ENCODE measurements at regions not wholly inside any gene's neighbourhood (a gene's known extent, or its start where the extent isn't known, plus 50 kb on each side); places are given as distances from the start of the nearest gene placed in this dataset.
"Not testable (repeated sequence)": the region's sequence is repeated elsewhere in the genome, so short reads cannot be mapped to it uniquely, and the experiment has no call there.

DNA sequence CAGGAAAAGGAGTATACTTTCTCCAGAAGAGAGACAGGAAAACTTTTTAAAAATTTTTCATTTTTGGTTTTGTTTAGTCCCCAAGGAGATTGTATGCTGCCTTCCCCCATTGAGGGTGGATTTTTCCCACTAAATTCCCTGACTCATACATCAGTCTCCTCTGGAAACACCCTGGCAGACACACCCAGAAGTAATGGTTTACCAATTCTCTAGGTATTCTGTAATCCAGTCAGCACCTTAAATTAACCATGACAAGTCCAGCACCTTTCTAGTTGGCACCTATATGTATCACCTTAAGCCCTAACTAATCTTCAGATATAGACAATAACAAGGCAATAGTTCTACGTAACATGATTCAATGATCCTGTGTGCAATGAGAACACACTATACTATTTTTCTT lies 165.9 kb upstream of the NPAP1 start:
- H3K9me3 ChIP-seq (ENCODE audit: control insufficient read depth, insufficient read depth, low read depth, low read length); ATAC-seq; H3K27me3 ChIP-seq (ENCODE audit: control insufficient read depth, insufficient read depth, low read length); intact Hi-C loops (cut with micrococcal nuclease; ENCODE audit: unreplicated experiment); DNase-seq (ENCODE audit: low read depth, low spot score); CTCF ChIA-PET; H3K36me3 ChIP-seq (ENCODE audit: control insufficient read depth, insufficient read depth, low read length); POLR2A ChIA-PET; BruUV-seq (replicated peaks); in situ Hi-C loops (cut with HindIII; ENCODE audit: low pct_unique_long_range_greater_than_20kb, low sequenced_read_pairs); H3K4me3 ChIP-seq (ENCODE audit: low read depth in 2 of 2, low read length in 2 of 2); H3K27ac ChIP-seq (ENCODE audit: low read length); H3K4me1 ChIP-seq (ENCODE audit: control insufficient read depth, insufficient read depth, low read length): not testable (repeated sequence)

DNA sequence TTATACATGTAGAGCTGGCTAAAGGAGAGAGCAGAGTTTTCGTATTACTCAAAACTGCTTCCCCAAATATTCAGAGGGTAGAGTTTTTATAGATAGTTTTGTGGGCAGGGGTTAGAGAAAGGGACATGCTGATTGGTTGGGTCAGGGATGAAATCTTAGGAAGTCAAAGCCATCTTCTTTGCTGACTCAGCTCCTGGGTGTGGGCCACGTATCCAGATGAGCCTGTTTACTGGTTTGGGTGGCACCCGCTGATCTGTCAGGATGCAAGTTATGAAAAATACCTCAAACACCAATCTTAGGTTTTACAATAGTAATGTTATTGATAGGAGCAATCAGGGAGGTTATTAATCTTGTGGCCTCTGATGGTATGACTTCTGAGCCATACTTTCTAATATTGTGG lies 164.0 kb upstream of the NPAP1 start:
- H3K27ac ChIP-seq (ENCODE audit: low read length); BruUV-seq (replicated peaks); in situ Hi-C loops (cut with HindIII; ENCODE audit: low pct_unique_long_range_greater_than_20kb, low sequenced_read_pairs); H3K36me3 ChIP-seq (ENCODE audit: control insufficient read depth, insufficient read depth, low read length); H3K4me1 ChIP-seq (ENCODE audit: control insufficient read depth, insufficient read depth, low read length); POLR2A ChIA-PET; H3K4me3 ChIP-seq (ENCODE audit: low read depth in 2 of 2, low read length in 2 of 2); H3K9me3 ChIP-seq (ENCODE audit: control insufficient read depth, insufficient read depth, low read depth, low read length); intact Hi-C loops (cut with micrococcal nuclease; ENCODE audit: unreplicated experiment); H3K27me3 ChIP-seq (ENCODE audit: control insufficient read depth, insufficient read depth, low read length); CTCF ChIA-PET; DNase-seq (ENCODE audit: low read depth, low spot score); ATAC-seq: not testable (repeated sequence)

DNA sequence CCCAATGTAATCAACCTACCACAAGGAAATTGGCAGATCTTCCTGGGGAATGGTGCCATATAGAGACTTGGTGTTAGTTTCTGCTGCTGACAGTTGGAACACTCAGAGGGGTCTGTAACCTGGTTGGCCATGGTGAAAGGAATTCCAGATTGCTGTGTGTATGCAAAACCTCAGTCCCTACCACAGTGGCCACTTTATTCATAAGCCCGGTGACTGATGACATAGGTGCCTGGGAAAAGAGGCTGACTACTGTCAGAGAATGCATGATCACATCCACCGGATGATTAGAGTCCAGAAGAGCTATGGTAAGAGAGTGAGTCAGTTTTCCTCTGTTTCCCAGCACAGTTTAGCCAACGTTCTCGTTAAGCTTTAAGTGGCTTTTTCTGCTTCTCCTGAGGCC lies 156.8 kb upstream of the NPAP1 start:
- H3K27ac ChIP-seq (ENCODE audit: low read length); H3K36me3 ChIP-seq (ENCODE audit: control insufficient read depth, insufficient read depth, low read length); H3K4me1 ChIP-seq (ENCODE audit: control insufficient read depth, insufficient read depth, low read length); H3K27me3 ChIP-seq (ENCODE audit: control insufficient read depth, insufficient read depth, low read length); DNase-seq (ENCODE audit: low read depth, low spot score); BruUV-seq (replicated peaks); H3K9me3 ChIP-seq (ENCODE audit: control insufficient read depth, insufficient read depth, low read depth, low read length); CTCF ChIA-PET; H3K4me3 ChIP-seq (ENCODE audit: low read depth in 2 of 2, low read length in 2 of 2); in situ Hi-C loops (cut with HindIII; ENCODE audit: low pct_unique_long_range_greater_than_20kb, low sequenced_read_pairs); intact Hi-C loops (cut with micrococcal nuclease; ENCODE audit: unreplicated experiment); ATAC-seq; POLR2A ChIA-PET: not testable (repeated sequence)

DNA sequence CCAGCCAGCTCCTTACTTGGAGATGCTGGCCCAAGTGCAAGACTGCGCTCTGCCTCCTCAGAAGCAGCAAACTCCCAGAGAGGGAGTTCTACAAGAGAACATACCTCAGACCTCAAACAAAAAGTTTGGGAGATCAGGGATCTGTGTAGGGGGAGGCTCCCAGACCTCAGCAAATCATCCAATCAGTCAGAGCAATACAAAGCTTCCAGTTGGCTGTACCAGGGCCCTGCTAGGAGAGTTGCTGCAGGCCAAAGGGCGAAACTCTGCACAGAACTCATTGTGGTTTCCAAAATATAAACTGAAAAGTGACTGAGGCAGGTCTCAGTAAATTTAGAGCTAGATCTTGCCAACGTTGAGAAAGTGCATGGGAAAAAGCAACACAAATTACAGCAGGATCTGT lies 144.3 kb upstream of the NPAP1 start:
- BruUV-seq (replicated peaks); H3K4me1 ChIP-seq (ENCODE audit: control insufficient read depth, insufficient read depth, low read length); H3K27ac ChIP-seq (ENCODE audit: low read length); DNase-seq (ENCODE audit: low read depth, low spot score); CTCF ChIA-PET; H3K4me3 ChIP-seq (ENCODE audit: low read depth in 2 of 2, low read length in 2 of 2); H3K27me3 ChIP-seq (ENCODE audit: control insufficient read depth, insufficient read depth, low read length); ATAC-seq; POLR2A ChIA-PET; H3K36me3 ChIP-seq (ENCODE audit: control insufficient read depth, insufficient read depth, low read length); H3K9me3 ChIP-seq (ENCODE audit: control insufficient read depth, insufficient read depth, low read depth, low read length); in situ Hi-C loops (cut with HindIII; ENCODE audit: low pct_unique_long_range_greater_than_20kb, low sequenced_read_pairs); intact Hi-C loops (cut with micrococcal nuclease; ENCODE audit: unreplicated experiment): not testable (repeated sequence)

DNA sequence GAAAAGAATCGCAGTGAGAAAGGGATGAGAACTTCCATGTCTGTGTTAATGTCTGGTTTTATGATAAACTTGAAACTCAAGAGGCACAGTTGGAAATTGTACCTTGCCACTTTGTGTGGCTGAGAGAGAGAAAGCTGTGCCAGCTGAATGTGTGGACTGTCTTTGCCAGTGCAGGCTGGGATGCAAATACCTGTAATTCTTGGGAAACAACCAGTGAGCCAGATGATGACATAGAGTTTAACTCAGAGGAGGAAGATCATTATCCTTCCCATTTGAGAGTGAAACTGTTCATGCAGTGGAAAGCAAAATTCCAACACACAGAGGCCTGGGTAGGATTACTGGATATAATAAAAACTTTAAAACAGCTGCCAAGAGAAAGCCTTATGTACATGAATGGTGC lies 141.5 kb upstream of the NPAP1 start:
- H3K4me1 ChIP-seq (ENCODE audit: control insufficient read depth, insufficient read depth, low read length); H3K27ac ChIP-seq (ENCODE audit: low read length); DNase-seq (ENCODE audit: low read depth, low spot score); intact Hi-C loops (cut with micrococcal nuclease; ENCODE audit: unreplicated experiment); BruUV-seq (replicated peaks); ATAC-seq; H3K4me3 ChIP-seq (ENCODE audit: low read depth in 2 of 2, low read length in 2 of 2); H3K36me3 ChIP-seq (ENCODE audit: control insufficient read depth, insufficient read depth, low read length); POLR2A ChIA-PET; in situ Hi-C loops (cut with HindIII; ENCODE audit: low pct_unique_long_range_greater_than_20kb, low sequenced_read_pairs); H3K27me3 ChIP-seq (ENCODE audit: control insufficient read depth, insufficient read depth, low read length); H3K9me3 ChIP-seq (ENCODE audit: control insufficient read depth, insufficient read depth, low read depth, low read length): not testable (repeated sequence)
- CTCF ChIA-PET: interaction anchor here (0.6 kb wide), 1 partner anchor 975 kb away, joined by 3 read pairs; no protein-coding TSS in a partner anchor

DNA sequence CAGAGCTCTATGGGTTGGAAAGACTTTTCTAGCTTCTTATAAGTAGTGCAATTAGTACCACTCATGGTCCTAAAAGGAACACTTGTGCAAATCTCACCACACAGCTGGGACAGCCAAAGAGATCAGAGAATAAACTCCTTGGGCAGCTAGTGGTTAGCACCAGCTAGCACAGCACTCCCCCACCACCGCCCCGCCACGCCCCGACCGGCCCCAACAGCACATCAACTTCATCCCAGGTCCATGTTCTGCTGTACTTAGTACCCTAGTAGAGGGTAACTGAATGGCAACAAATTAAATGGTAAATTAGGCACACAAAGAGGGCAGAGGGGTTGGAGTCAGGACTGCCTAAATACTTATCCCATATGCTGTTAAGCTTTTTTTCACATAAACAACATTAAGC lies 118.3 kb upstream of the NPAP1 start:
- ATAC-seq; in situ Hi-C loops (cut with HindIII; ENCODE audit: low pct_unique_long_range_greater_than_20kb, low sequenced_read_pairs); H3K27ac ChIP-seq (ENCODE audit: low read length); CTCF ChIA-PET; H3K4me1 ChIP-seq (ENCODE audit: control insufficient read depth, insufficient read depth, low read length); H3K4me3 ChIP-seq (ENCODE audit: low read depth in 2 of 2, low read length in 2 of 2); intact Hi-C loops (cut with micrococcal nuclease; ENCODE audit: unreplicated experiment); H3K27me3 ChIP-seq (ENCODE audit: control insufficient read depth, insufficient read depth, low read length); DNase-seq (ENCODE audit: low read depth, low spot score); POLR2A ChIA-PET; BruUV-seq (replicated peaks); H3K36me3 ChIP-seq (ENCODE audit: control insufficient read depth, insufficient read depth, low read length); H3K9me3 ChIP-seq (ENCODE audit: control insufficient read depth, insufficient read depth, low read depth, low read length): not testable (repeated sequence)
